Left lung (tissue), 4 donors: ENCODE measurements at regions not wholly inside any gene's neighbourhood (a gene's known extent, or its start where the extent isn't known, plus 50 kb on each side); places are given as distances from the start of the nearest gene placed in this dataset.
"Not testable (repeated sequence)": the region's sequence is repeated elsewhere in the genome, so short reads cannot be mapped to it uniquely, and the experiment has no call there.

Experiments
- ATAC-seq: fragments of 200-7000 bp; cut with Tn5 transposase; one replicate; pipeline ENCODE4 v1.9.1; 2020; ENCODE audit warnings: moderate library complexity
- DNase-seq, 4 donors: peaks; one replicate each; pipeline ENCODE4 v3.0.0-alpha.2; 2013 to 2020
- H3K27ac ChIP-seq, 2 donors: fragments of 200-600 bp; sonication (generic) in 1 of 2; one replicate each; pipeline versions ENCODE4 v1.5.0 to v1.8.0; 2020 to 2021
- H3K27me3 ChIP-seq, 2 donors: fragments of 200-600 bp; sonication (generic) in 1 of 2; one replicate each; pipeline versions ENCODE4 v1.5.0 to v1.8.0; 2020 to 2021
- H3K36me3 ChIP-seq, 2 donors: fragments of 200-600 bp; sonication (generic) in 1 of 2; one replicate each; pipeline versions ENCODE4 v1.5.0 to v1.8.0; 2020 to 2021
- H3K4me1 ChIP-seq, 2 donors: fragments of 200-600 bp; one replicate each; pipeline ENCODE4 v1.8.0; 2021
- H3K4me3 ChIP-seq, 2 donors: fragments of 200-600 bp; sonication (generic) in 1 of 2; one replicate each; pipeline versions ENCODE4 v1.5.0 to v1.8.0; 2020 to 2021; ENCODE audit warnings: mild to moderate bottlenecking in 1 of 2
- H3K9me3 ChIP-seq, 2 donors: fragments of 200-600 bp; sonication (generic) in 1 of 2; one replicate each; pipeline versions ENCODE4 v1.5.0 to v1.8.0; 2020 to 2021
- CTCF ChIP-seq, 2 donors: fragments of 200-600 bp; sonication (generic) in 1 of 2; IDR thresholded peaks; one replicate each; pipeline versions ENCODE4 v1.5.0 to v1.8.0; 2021; ENCODE audit warnings: antibody characterized with exemption in 2 of 2
- intact Hi-C, 2 donors: fragments of 100-400 bp; cut with DNase I; formaldehyde crosslinking; loops; one replicate each; pipeline versions ENCODE4 v1.11.2 to v1.14.2; 2022
- donor health status: DM: no; HTN: yes; CAD: no.
- donor health status: DM: no; HTN: no; CAD: no.

- no peak for TF ChIP-seq CTCF (IDR thresholded peaks at IDR 0.05)
Measured at GRCh38 chrX:65073233-65073632, 97.0 kb upstream of the ZC4H2 start.

GRCh38 chrX:65072590-65072989, 96.3 kb upstream of the ZC4H2 start:
- Histone ChIP-seq H3K4me3 (no peak overlapping the region), H3K4me1 (no peaks in the 10 kb centered on the region), H3K27ac (no peak overlapping the region), H3K9me3 (peaks cover 0 to 13% of the 10 kb centered on the region in 2 donors), H3K36me3 (no peaks in the 10 kb centered on the region), H3K27me3 (no peaks in the 10 kb centered on the region)
- ATAC-seq, result no peak
- DNase-seq, result no peak
- TF ChIP-seq CTCF (IDR thresholded peaks at IDR 0.05), result no peak
- intact Hi-C loops, result no loop called here

More at GRCh38 chrX:65073233-65073632, 97.0 kb upstream of the ZC4H2 start:
- Histone ChIP-seq H3K36me3 (no peaks in the 10 kb centered on the region), H3K4me1 (no peaks in the 10 kb centered on the region), H3K27me3 (no peaks in the 10 kb centered on the region), H3K9me3 (peaks cover 0 to 13% of the 10 kb centered on the region in 2 donors), H3K27ac (no peak overlapping the region), H3K4me3 (no peak overlapping the region)
- intact Hi-C loops, result no loop called here
- ATAC-seq (no peak), DNase-seq (no peak)

GRCh38 chrX:65058626-65059025, 82.4 kb upstream of the ZC4H2 start:
- H3K27ac ChIP-seq, intact Hi-C loops, H3K36me3 ChIP-seq, H3K9me3 ChIP-seq, H3K27me3 ChIP-seq, ATAC-seq, H3K4me3 ChIP-seq, H3K4me1 ChIP-seq: not testable (repeated sequence)
- DNase-seq, result peak in 1 of 4 donors; percentile 18

GRCh38 chrX:65045001-65045400, 68.8 kb upstream of the ZC4H2 start:
- no peak for TF ChIP-seq CTCF (IDR thresholded peaks at IDR 0.05)
- Histone ChIP-seq H3K4me1 (no peaks in the 10 kb centered on the region), H3K9me3 (peaks cover 0 to 11% of the 10 kb centered on the region in 2 donors), H3K36me3 (no peaks in the 10 kb centered on the region), H3K27ac (no peak overlapping the region), H3K27me3 (no peaks in the 10 kb centered on the region), H3K4me3 (no peak overlapping the region)
- DNase-seq (no peak), ATAC-seq (no peak)
- intact Hi-C loops, result no loop called here

- intact Hi-C loops, result no loop called here
- peak in 3 of 4 donors; percentile 33 to 42 (median 41) for DNase-seq
- ATAC-seq, result peak; percentile 63
- Histone ChIP-seq H3K9me3 (no peaks in the 10 kb centered on the region), H3K36me3 (no peaks in the 10 kb centered on the region), H3K4me1 (no peaks in the 10 kb centered on the region), H3K4me3 (peak overlapping the region; percentile 28 to 40), H3K27ac (peak overlapping the region in 1 of 2 donors; percentile 74), H3K27me3 (peaks cover 0 to 17% of the 10 kb centered on the region in 2 donors)
- no peak for TF ChIP-seq CTCF (IDR thresholded peaks at IDR 0.05)
Measured at GRCh38 chrX:65035446-65035770, 59.2 kb upstream of the ZC4H2 start.

GRCh38 chrX:65034668-65035445, 58.6 kb upstream of the ZC4H2 start, which contains the start of gene ZC3H12B:
ZC3H12B (plus strand) TSS chrX:65034826.
- no peaks in the 10 kb centered on the region for H3K36me3 ChIP-seq
- peaks cover 0 to 17% of the 10 kb centered on the region in 2 donors for H3K27me3 ChIP-seq
- no peaks in the 10 kb centered on the region for H3K4me1 ChIP-seq
- ATAC-seq (peak; percentile 97), DNase-seq (peak; percentile 77 to 92 (median 82))
- peak within 1 kb of the TSS; percentile 28 to 40 for H3K4me3 ChIP-seq
- intact Hi-C loops, result no loop called here
- H3K9me3 ChIP-seq, result no peaks in the 10 kb centered on the region
- peak within 1 kb of the TSS; percentile 65 to 74 for H3K27ac ChIP-seq
- TF ChIP-seq CTCF (IDR thresholded peaks at IDR 0.05), result peak in 1 of 2 donors; percentile 25
